ENCODE measurements at regions not wholly inside any gene's neighbourhood (a gene's known extent, or its start where the extent isn't known, plus 50 kb on each side); places are given as distances from the start of the nearest gene placed in this dataset.

DNA sequence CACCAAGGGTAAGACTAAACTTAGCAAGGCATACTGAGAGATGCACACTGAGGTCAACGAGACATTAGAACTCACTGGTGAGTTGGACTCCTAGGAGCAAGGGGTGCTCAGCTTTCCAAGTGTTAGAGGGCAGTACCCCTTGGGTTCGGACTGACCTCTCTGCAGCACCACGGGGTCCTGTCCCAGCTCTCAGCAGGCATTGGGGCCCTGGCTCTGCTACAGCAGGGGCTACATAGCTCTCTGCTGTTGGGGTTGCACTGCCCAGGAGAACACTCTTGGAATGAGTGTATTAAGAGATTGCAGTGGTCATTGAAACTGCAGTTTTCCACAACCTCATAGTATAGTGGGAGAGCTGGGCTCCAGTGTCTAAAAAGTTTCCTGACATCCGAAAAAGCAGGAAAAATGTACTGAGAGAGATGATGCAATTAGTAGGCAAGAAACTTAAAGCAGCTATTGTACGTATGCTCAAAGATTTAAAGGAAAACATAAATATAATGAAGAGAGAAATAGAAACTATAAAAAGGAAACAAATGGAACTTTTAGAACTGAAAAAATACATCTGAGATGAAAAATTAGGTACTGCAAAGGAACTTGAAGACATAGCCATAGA, 132.5 kb upstream of the MAX start:
- no peak for TF ChIP-seq EZH2 (IDR thresholded peaks at IDR 0.05; ENCODE audit: borderline replicate concordance, low read depth, low read length, severe bottlenecking)
- TF ChIP-seq, protein P1, sequence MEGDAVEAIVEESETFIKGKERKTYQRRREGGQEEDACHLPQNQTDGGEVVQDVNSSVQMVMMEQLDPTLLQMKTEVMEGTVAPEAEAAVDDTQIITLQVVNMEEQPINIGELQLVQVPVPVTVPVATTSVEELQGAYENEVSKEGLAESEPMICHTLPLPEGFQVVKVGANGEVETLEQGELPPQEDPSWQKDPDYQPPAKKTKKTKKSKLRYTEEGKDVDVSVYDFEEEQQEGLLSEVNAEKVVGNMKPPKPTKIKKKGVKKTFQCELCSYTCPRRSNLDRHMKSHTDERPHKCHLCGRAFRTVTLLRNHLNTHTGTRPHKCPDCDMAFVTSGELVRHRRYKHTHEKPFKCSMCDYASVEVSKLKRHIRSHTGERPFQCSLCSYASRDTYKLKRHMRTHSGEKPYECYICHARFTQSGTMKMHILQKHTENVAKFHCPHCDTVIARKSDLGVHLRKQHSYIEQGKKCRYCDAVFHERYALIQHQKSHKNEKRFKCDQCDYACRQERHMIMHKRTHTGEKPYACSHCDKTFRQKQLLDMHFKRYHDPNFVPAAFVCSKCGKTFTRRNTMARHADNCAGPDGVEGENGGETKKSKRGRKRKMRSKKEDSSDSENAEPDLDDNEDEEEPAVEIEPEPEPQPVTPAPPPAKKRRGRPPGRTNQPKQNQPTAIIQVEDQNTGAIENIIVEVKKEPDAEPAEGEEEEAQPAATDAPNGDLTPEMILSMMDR (IDR thresholded peaks at IDR 0.05; ENCODE audit: borderline replicate concordance, extremely low read depth, low read length, poor library complexity, severe bottlenecking): no peak

All from DND-41 (cell line).